Endothelial cell of umbilical vein (primary cell): ENCODE measurements at regions not wholly inside any gene's neighbourhood (a gene's known extent, or its start where the extent isn't known, plus 50 kb on each side); places are given as distances from the start of the nearest gene placed in this dataset.

Experiments used
- BruUV-seq: library from RNA; stranded (reverse); fragments of 400-500 nt; replicated peaks from 2 replicates; lab custom pipeline; 2021; lab: Mats Ljungman, UMichigan
- CTCF ChIA-PET: fragments of 300-600, 350-600 bp; sonication (Branson Sonifier 250); formaldehyde crosslinking; loops from one replicate; lab custom pipeline; 2021; ENCODE audit warnings: antibody characterized with exemption, inconsistent platforms; lab: Charles Lee
- POLR2A ChIA-PET: fragments of 300-600, 350-600 bp; sonication (Branson Sonifier 250); formaldehyde crosslinking; loops from one replicate; lab custom pipeline; 2021; ENCODE audit warnings: antibody characterized with exemption, inconsistent platforms; lab: Charles Lee
- DNase-seq: peaks from one replicate; pipeline ENCODE4 v3.0.0-alpha.2; 2011; ENCODE audit warnings: low read depth, low spot score
- FAIRE-seq: peaks from 2 replicates; lab custom pipeline; 2011; peaks lifted over from hg19 to GRCh38; lab: Jason Lieb, UNC
- H2AFZ ChIP-seq: 2 replicates; pipeline ENCODE4 v1.6.0; 2012; ENCODE audit warnings: low read depth, low read length, control low read depth, inconsistent platforms
- H3K27ac ChIP-seq: 2 replicates; pipeline ENCODE4 v1.5.1; 2011; ENCODE audit warnings: low read depth, mild to moderate bottlenecking, control low read depth, low read length, moderate library complexity; ENCODE audit not compliant: insufficient read depth
- H3K27me3 ChIP-seq, 2 experiments: 2 replicates each; pipeline versions ENCODE4 v1.6.0 to v1.6.1; 2011; ENCODE audit warnings: low read length in 2 of 2, mixed read lengths in 1 of 2; ENCODE audit not compliant: control insufficient read depth in 2 of 2, insufficient read depth in 2 of 2
- H3K36me3 ChIP-seq, 2 experiments: 2 replicates in 1 of 2; 3 replicates in 1 of 2; pipeline ENCODE4 v1.5.1; 2011; ENCODE audit warnings: low read length in 2 of 2, mild to moderate bottlenecking in 1 of 2, moderate library complexity in 1 of 2; ENCODE audit not compliant: control insufficient read depth in 2 of 2, insufficient read depth in 2 of 2; ENCODE audit errors: extremely low read depth in 1 of 2
- H3K4me1 ChIP-seq: 3 replicates; pipeline ENCODE4 v1.5.1; 2011; ENCODE audit warnings: mild to moderate bottlenecking, low read length; ENCODE audit not compliant: control insufficient read depth, insufficient read depth; ENCODE audit errors: extremely low read depth
- H3K4me2 ChIP-seq: 2 replicates; pipeline ENCODE4 v1.6.1; 2011; ENCODE audit warnings: low read length, control low read depth, mixed read lengths; ENCODE audit not compliant: insufficient read depth
- H3K4me3 ChIP-seq, 3 experiments: fragments of 200-600 bp in 1 of 3; sonication (generic), shearing (Covaris generic) in 1 of 3; replicated peaks in 1 of 3; 2 replicates each; pipeline ENCODE4 v1.5.1; 2011 to 2016; ENCODE audit warnings: control low read depth in 3 of 3, low read length in 3 of 3, mild to moderate bottlenecking in 2 of 3, inconsistent platforms in 1 of 3, low read depth in 1 of 3, moderate library complexity in 1 of 3; ENCODE audit not compliant: insufficient read depth in 1 of 3
- H3K79me2 ChIP-seq: 2 replicates; pipeline ENCODE4 v1.6.0; 2012; ENCODE audit warnings: low read length, inconsistent platforms; ENCODE audit not compliant: control insufficient read depth, insufficient read depth
- H3K9ac ChIP-seq: replicated peaks from 2 replicates; pipeline ENCODE3; 2011; ENCODE audit warnings: low read length, control low read depth; ENCODE audit not compliant: insufficient read depth; ENCODE audit errors: extremely low read depth
- H3K9me1 ChIP-seq: replicated peaks from 3 replicates; pipeline ENCODE4 v1.6.0; 2011; ENCODE audit warnings: mild to moderate bottlenecking, low read length; ENCODE audit not compliant: control insufficient read depth, insufficient read depth; ENCODE audit errors: extremely low read depth
- H3K9me3 ChIP-seq: replicated peaks from 2 replicates; pipeline ENCODE4 v1.5.1; 2012; ENCODE audit warnings: low read length, inconsistent platforms; ENCODE audit not compliant: control insufficient read depth, insufficient read depth
- H4K20me1 ChIP-seq: replicated peaks from 2 replicates; pipeline ENCODE3; 2011; ENCODE audit warnings: mild to moderate bottlenecking, low read length; ENCODE audit not compliant: control insufficient read depth, insufficient read depth; ENCODE audit errors: extremely low read depth
- CTCF ChIP-seq, 2 donors: IDR thresholded peaks; 1 replicate in 1 of 2; 2 replicates in 1 of 2; pipeline ENCODE4 v1.5.1; 2011; ENCODE audit warnings: low read length in 2 of 2, mild to moderate bottlenecking in 2 of 2, moderate library complexity in 2 of 2, control low read depth in 1 of 2, inconsistent platforms in 1 of 2, low read depth in 1 of 2; ENCODE audit not compliant: insufficient read depth in 1 of 2; ENCODE audit errors: extremely low read depth in 1 of 2
- EZH2 ChIP-seq: IDR thresholded peaks from 2 replicates; pipeline ENCODE4 v1.6.1; 2012; ENCODE audit warnings: borderline replicate concordance, low read depth, mild to moderate bottlenecking, moderate library complexity, low read length, inconsistent platforms; ENCODE audit not compliant: severe bottlenecking
- FOS ChIP-seq: IDR thresholded peaks from 2 replicates; pipeline ENCODE4 v1.6.1; 2011; ENCODE audit warnings: mild to moderate bottlenecking, low read length, moderate library complexity, borderline replicate concordance; ENCODE audit not compliant: insufficient read depth
- GATA2 ChIP-seq: IDR thresholded peaks from 2 replicates; pipeline ENCODE4 v1.7.0; 2011; ENCODE audit warnings: low read depth, mild to moderate bottlenecking, moderate library complexity, mixed read lengths, low read length; ENCODE audit not compliant: insufficient read length, insufficient read depth
- JUN ChIP-seq: IDR thresholded peaks from 2 replicates; pipeline ENCODE4 v1.6.1; 2011; ENCODE audit warnings: borderline replicate concordance, low read depth; ENCODE audit not compliant: insufficient read length, insufficient read depth
- MYC ChIP-seq: IDR thresholded peaks from one replicate; pipeline ENCODE4 v1.6.1; 2011; ENCODE audit warnings: mild to moderate bottlenecking, low read depth, low read length
- POLR2A ChIP-seq: IDR thresholded peaks from 2 replicates; pipeline ENCODE4 v1.6.1; 2012; ENCODE audit warnings: low read depth, mild to moderate bottlenecking, control low read depth, low read length
- POLR2AphosphoS5 ChIP-seq: IDR thresholded peaks from 2 replicates; pipeline ENCODE4 v1.6.1; 2012; ENCODE audit warnings: low read depth, mild to moderate bottlenecking, control low read depth, low read length, moderate library complexity; ENCODE audit not compliant: insufficient read depth
- dilution Hi-C: fragments of 300-500 bp; cut with MboI; formaldehyde crosslinking; loops from one replicate; pipeline ENCODE4 v1.15.0; 2019; ENCODE audit warnings: low sequenced_read_pairs; ENCODE audit not compliant: extremely low pct_ligation_motif_present
- intact Hi-C: fragments of 100-400 bp; cut with micrococcal nuclease; formaldehyde crosslinking; loops from one replicate; pipeline ENCODE4 v1.10.0; 2022
- TF ChIP-seq, protein P1 (sequence below): IDR thresholded peaks from 2 replicates; pipeline ENCODE4 v1.6.1; 2011; ENCODE audit not compliant: insufficient read depth, insufficient read length

GRCh38 chr11:37110385-37110784, 512.3 kb upstream of the RAG2 start:
- Histone ChIP-seq H3K9me1 (no peaks in the 10 kb centered on the region), H3K27me3 (no peaks in the 10 kb centered on the region), H3K9ac (no peak overlapping the region), H3K9me3 (no peaks in the 10 kb centered on the region), H3K79me2 (no peaks in the 10 kb centered on the region), H3K27ac (no peak overlapping the region), H3K4me2 (no peak overlapping the region), H3K36me3 (no peaks in the 10 kb centered on the region), H3K4me1 (no peaks in the 10 kb centered on the region), H3K4me3 (no peak overlapping the region), H4K20me1 (no peaks in the 10 kb centered on the region), H2AFZ (no peak overlapping the region)
- no peak for FAIRE-seq
- dilution Hi-C loops (no loop called here), intact Hi-C loops (no loop called here)
- ChIA-PET POLR2A (no interaction called here), CTCF (no interaction called here)
- no TSS peak for BruUV-seq
- DNase-seq, result no peak
- TF ChIP-seq EZH2, result no peak
- TF ChIP-seq, protein P1, sequence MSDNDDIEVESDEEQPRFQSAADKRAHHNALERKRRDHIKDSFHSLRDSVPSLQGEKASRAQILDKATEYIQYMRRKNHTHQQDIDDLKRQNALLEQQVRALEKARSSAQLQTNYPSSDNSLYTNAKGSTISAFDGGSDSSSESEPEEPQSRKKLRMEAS, result no peak
- no peak for TF ChIP-seq CTCF (IDR thresholded peaks at IDR 0.05; ENCODE audit: extremely low read depth in 1 of 2, insufficient read depth in 1 of 2, low read depth in 1 of 2, low read length in 2 of 2)
- no peak for TF ChIP-seq POLR2A
- TF ChIP-seq GATA2, result no peak
- TF ChIP-seq POLR2AphosphoS5, result no peak
- TF ChIP-seq MYC, result no peak
- TF ChIP-seq FOS, result no peak
- TF ChIP-seq JUN, result no peak
